RWPE2 (cell line): ENCODE measurements at regions not wholly inside any gene's neighbourhood (a gene's known extent, or its start where the extent isn't known, plus 50 kb on each side); places are given as distances from the start of the nearest gene placed in this dataset.

Experiments used
- ATAC-seq: fragments of 200-7000 bp; cut with Tn5 transposase; 3 replicates; pipeline ENCODE4 v1.9.1; 2021; ENCODE audit warnings: low read depth
- DNase-seq: peaks from one replicate; pipeline ENCODE4 v3.0.0-alpha.2; 2020; ENCODE audit warnings: low spot score
- H3K27ac ChIP-seq: fragments of 450-650 bp; 2 replicates; pipeline ENCODE4 v1.5.1; 2017; ENCODE audit warnings: mild to moderate bottlenecking; ENCODE audit not compliant: poor library complexity, severe bottlenecking
- H3K27me3 ChIP-seq: fragments of 250-450 bp; sonication (Bioruptor Pico); 2 replicates; pipeline ENCODE4 v1.5.1; 2021; ENCODE audit warnings: mild to moderate bottlenecking, moderate library complexity; ENCODE audit not compliant: insufficient read depth, poor library complexity, severe bottlenecking
- H3K36me3 ChIP-seq: fragments of 250-450 bp; sonication (Bioruptor Pico); 2 replicates; pipeline ENCODE4 v1.5.1; 2020; ENCODE audit warnings: low read depth, mild to moderate bottlenecking, moderate library complexity
- H3K4me1 ChIP-seq: fragments of 250-450 bp; sonication (Bioruptor Pico); 2 replicates; pipeline ENCODE4 v1.5.1; 2021; ENCODE audit warnings: mild to moderate bottlenecking, moderate library complexity; ENCODE audit not compliant: insufficient read depth, poor library complexity, severe bottlenecking
- H3K4me3 ChIP-seq: fragments of 250-450 bp; sonication (Bioruptor Pico); 2 replicates; pipeline ENCODE4 v1.5.1; 2021; ENCODE audit warnings: mild to moderate bottlenecking, moderate library complexity; ENCODE audit not compliant: severe bottlenecking
- H3K9me3 ChIP-seq: fragments of 250-450 bp; sonication (Bioruptor Pico); 2 replicates; pipeline ENCODE4 v1.5.1; 2021; ENCODE audit warnings: mild to moderate bottlenecking, moderate library complexity; ENCODE audit not compliant: severe bottlenecking
- TF ChIP-seq, protein P1 (sequence below): fragments of 450-650 bp; IDR thresholded peaks from one replicate; pipeline ENCODE4 v1.5.1; 2017; ENCODE audit warnings: mild to moderate bottlenecking, moderate library complexity; ENCODE audit not compliant: poor library complexity, severe bottlenecking

DNA sequence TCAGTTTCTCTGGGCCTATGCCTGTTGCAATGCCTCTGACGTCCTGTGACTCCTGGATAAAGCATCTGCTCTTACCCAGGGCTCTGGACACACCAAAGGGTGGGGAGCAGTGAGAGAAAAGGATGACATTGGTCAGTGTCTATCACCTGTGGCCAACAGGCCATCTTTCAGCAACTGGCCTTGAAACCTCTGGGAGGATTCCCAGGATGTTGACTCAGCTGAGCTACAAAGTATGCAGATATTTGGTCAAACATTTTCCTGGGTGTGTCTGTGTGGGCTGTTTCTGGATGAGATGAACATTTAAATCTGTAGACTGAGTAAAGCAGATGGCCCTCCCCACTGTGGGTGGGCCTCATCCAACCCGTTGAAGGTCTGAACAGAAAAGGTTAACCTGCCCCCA lies 149.9 kb downstream of the SPATA19 start:
- no peaks in the 10 kb centered on the region for H3K9me3 ChIP-seq
- no peak for ATAC-seq
- H3K27ac ChIP-seq, result no peak overlapping the region
- no peak for DNase-seq
- no peaks in the 10 kb centered on the region for H3K27me3 ChIP-seq
- TF ChIP-seq, protein P1, sequence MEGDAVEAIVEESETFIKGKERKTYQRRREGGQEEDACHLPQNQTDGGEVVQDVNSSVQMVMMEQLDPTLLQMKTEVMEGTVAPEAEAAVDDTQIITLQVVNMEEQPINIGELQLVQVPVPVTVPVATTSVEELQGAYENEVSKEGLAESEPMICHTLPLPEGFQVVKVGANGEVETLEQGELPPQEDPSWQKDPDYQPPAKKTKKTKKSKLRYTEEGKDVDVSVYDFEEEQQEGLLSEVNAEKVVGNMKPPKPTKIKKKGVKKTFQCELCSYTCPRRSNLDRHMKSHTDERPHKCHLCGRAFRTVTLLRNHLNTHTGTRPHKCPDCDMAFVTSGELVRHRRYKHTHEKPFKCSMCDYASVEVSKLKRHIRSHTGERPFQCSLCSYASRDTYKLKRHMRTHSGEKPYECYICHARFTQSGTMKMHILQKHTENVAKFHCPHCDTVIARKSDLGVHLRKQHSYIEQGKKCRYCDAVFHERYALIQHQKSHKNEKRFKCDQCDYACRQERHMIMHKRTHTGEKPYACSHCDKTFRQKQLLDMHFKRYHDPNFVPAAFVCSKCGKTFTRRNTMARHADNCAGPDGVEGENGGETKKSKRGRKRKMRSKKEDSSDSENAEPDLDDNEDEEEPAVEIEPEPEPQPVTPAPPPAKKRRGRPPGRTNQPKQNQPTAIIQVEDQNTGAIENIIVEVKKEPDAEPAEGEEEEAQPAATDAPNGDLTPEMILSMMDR, result no peak
- H3K4me3 ChIP-seq, result no peak overlapping the region
- H3K4me1 ChIP-seq, result no peaks in the 10 kb centered on the region
- no peaks in the 10 kb centered on the region for H3K36me3 ChIP-seq

DNA sequence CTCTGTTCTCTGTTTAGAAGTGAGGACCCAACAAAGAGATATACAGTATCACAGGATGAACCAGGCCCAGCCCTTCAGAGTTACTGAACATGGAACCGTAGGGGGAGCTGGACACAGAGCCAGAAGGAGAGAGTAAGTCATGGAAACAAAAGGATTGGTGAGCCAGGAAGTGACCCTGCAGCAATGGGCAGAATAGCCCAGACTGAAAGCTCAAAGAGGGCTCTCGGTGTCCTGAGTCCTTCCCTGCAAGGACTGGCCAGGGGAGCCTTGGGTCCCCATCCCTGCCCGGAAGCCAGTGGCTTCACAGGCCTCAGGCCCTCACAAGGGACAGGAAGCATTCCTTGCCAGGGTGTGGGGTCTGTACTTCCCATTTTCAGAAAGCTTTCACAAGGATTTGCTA lies 150.6 kb downstream of the SPATA19 start:
- TF ChIP-seq, protein P1, result no peak
- Histone ChIP-seq H3K27ac (no peak overlapping the region), H3K27me3 (no peaks in the 10 kb centered on the region), H3K36me3 (no peaks in the 10 kb centered on the region), H3K4me3 (no peak overlapping the region), H3K4me1 (no peaks in the 10 kb centered on the region), H3K9me3 (no peaks in the 10 kb centered on the region)
- no peak for DNase-seq
- no peak for ATAC-seq

DNA sequence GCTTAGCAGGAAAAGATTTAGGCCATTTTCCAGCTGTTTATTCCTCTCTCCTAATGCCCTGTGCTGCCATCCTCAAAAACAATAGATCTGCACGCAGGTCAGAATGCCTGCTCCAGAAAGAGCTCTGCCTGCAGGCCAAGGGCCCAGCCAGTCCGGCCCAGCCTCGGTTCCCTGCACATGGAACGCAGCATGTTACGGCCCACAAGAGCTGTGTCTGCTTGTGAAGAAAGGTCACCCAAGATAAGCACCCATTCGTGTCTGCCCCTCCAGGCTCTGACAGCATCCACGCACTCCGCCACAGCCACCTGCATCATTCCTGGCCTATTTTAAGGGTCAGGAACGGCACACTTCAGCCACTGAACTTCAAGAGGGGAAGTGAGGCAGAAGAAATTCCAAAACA lies 152.2 kb downstream of the SPATA19 start:
- DNase-seq, result no peak
- H3K9me3 ChIP-seq, result no peaks in the 10 kb centered on the region
- no peak for ATAC-seq
- no peaks in the 10 kb centered on the region for H3K4me1 ChIP-seq
- no peaks in the 10 kb centered on the region for H3K36me3 ChIP-seq
- H3K27ac ChIP-seq, result no peak overlapping the region
- TF ChIP-seq, protein P1, result no peak
- H3K27me3 ChIP-seq, result peaks cover 4% of the 10 kb centered on the region
- no peak overlapping the region for H3K4me3 ChIP-seq

DNA sequence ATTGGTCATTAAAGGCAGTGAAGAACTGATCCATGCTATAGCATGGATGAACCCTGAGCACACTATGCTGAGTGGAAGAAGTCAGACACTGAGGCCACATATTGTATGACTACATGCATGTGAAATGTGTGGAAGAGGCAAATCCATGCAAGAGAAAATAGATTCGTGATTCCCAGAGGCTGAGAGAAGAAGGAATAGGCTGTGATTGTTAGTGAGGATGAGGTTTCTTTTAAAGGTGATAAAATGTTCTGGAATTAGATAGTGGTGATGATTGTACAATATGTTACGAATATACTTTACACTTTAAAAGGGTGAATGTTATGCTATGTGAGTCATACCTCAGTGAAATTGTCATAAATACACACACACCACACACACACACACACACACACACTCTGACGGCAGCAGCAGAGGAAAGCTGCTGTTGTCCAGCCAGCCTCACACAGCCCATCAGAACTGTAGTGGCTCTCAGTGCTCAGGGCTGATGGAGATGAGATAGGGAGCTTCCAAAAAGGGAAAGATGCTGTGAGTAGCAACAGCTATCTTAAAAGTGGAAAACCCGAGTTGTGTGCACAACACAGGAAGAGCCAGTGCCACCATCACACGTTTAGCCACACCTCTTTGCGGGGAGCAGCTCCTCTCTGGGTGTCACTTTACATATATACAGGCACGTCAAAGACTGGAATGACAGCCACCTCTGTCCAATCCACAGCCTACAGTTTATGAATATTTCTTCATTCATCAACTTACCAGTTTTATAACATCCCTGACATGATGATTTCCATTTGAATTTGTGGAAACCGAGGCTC lies 153.0 kb downstream of the SPATA19 start:
- no peaks in the 10 kb centered on the region for H3K36me3 ChIP-seq
- TF ChIP-seq, protein P1, result no peak
- H3K4me1 ChIP-seq, result no peaks in the 10 kb centered on the region
- no peak overlapping the region for H3K27ac ChIP-seq
- H3K9me3 ChIP-seq, result no peaks in the 10 kb centered on the region
- peaks cover 4% of the 10 kb centered on the region for H3K27me3 ChIP-seq
- no peak for DNase-seq
- ATAC-seq, result no peak
- no peak overlapping the region for H3K4me3 ChIP-seq

DNA sequence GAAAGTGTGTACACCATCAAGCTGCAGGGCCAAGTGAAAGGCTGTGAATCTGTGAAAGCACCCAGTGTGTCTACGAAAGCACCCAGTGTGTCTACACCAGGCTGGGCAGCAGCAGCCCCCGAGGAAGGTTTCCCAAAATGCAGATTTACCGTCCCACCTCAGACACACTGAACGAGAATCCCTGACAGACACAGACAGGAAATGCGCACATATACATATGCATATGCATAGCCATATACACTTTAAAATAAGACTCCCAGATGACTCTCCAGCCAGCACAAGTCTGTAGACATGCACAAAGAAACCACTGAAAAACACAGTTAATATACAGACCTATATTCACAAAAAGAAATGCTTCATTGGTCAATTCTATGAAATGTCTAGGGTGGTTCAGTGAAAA lies 155.5 kb upstream of the OPCML start:
- Histone ChIP-seq H3K4me3 (no peak overlapping the region), H3K9me3 (no peaks in the 10 kb centered on the region), H3K4me1 (no peaks in the 10 kb centered on the region), H3K36me3 (no peaks in the 10 kb centered on the region), H3K27ac (no peak overlapping the region), H3K27me3 (peaks cover 4% of the 10 kb centered on the region)
- no peak for ATAC-seq
- DNase-seq, result no peak
- TF ChIP-seq, protein P1, result no peak
